ENCODE measurements at regions not wholly inside any gene's neighbourhood (a gene's known extent, or its start where the extent isn't known, plus 50 kb on each side); places are given as distances from the start of the nearest gene placed in this dataset.

- TF ChIP-seq RAD21 (IDR thresholded peaks at IDR 0.05 in 1 of 2, conservative IDR thresholded peaks at IDR 0.05 in 1 of 2; ENCODE audit: low read depth in 2 of 2, low read length in 2 of 2): no peak
- TF ChIP-seq PHF8 (conservative IDR thresholded peaks at IDR 0.05; ENCODE audit: low read depth, low read length): no peak
- TF ChIP-seq CBX8 (IDR thresholded peaks at IDR 0.05; ENCODE audit: borderline replicate concordance, low read depth, low read length): no peak
- no peak for TF ChIP-seq HDAC2 (IDR thresholded peaks at IDR 0.05; ENCODE audit: borderline replicate concordance in 1 of 2, low read depth in 2 of 2, low read length in 2 of 2)
- no peak for TF ChIP-seq TEAD4 (IDR thresholded peaks at IDR 0.05; ENCODE audit: low read depth, low read length)
- TF ChIP-seq SP2 (IDR thresholded peaks at IDR 0.05; ENCODE audit: low read length): no peak
- TF ChIP-seq SAP30 (IDR thresholded peaks at IDR 0.05; ENCODE audit: insufficient read depth, insufficient replicate concordance, low read length): no peak
These were observed 131.7 kb upstream of the PHACTR1 start (continued) for GRCh38 chr6:12584631-12585405.

Measured in H1 (cell line).